ENCODE measurements at regions not wholly inside any gene's neighbourhood (a gene's known extent, or its start where the extent isn't known, plus 50 kb on each side); places are given as distances from the start of the nearest gene placed in this dataset.

DNA sequence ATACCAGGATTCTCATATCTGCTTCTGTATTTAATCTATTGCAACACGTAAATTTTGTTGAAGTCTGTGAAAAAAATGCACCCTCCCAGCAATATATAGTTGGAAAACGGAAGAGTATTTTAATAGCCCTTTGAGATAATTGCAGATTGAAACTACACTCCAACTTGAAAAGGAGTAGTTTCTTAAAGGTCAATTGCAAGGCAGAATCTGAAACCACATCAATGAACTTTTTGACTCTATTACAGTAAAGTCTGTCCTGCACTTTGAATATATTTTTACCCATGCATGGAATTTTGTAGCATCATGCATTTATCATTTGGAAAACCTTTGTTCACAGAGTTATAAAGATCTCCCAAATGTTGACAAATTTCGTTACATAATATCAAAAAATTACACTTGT is 311.6 kb upstream of the NREP start:
- no peak for TF ChIP-seq CTCF (conservative IDR thresholded peaks at IDR 0.05; ENCODE audit: low read length)
- TF ChIP-seq EZH2phosphoT487 (IDR thresholded peaks at IDR 0.05; ENCODE audit: borderline replicate concordance, low read depth, low read length), result no peak
